GM21528 (cell line): ENCODE measurements at regions not wholly inside any gene's neighbourhood (a gene's known extent, or its start where the extent isn't known, plus 50 kb on each side); places are given as distances from the start of the nearest gene placed in this dataset.

Experiments
- ATAC-seq: cut with Tn5 transposase; IDR thresholded peaks from one replicate; pipeline ENCODE4 v1.9.1; 2021; ENCODE audit warnings: mild to moderate bottlenecking, moderate library complexity; ENCODE audit not compliant: unreplicated experiment, low FRiP score

- no peak for ATAC-seq
Observed at GRCh38 chr3:24033818-24034217, 88.7 kb downstream of the NR1D2 start.

GRCh38 chr3:24034464-24034863, 89.4 kb downstream of the NR1D2 start:
- no peak for ATAC-seq

- ATAC-seq, result no peak
Observed at GRCh38 chr3:24037971-24038370, 92.9 kb downstream of the NR1D2 start.

- no peak for ATAC-seq
Observed at GRCh38 chr3:24040311-24040710, 95.2 kb downstream of the NR1D2 start.

- ATAC-seq, result no peak
Observed at GRCh38 chr3:24042174-24043059, 97.3 kb downstream of the NR1D2 start.

GRCh38 chr3:24043168-24043567, 98.1 kb downstream of the NR1D2 start:
- no peak for ATAC-seq

GRCh38 chr3:24043985-24044384, 98.9 kb downstream of the NR1D2 start:
- ATAC-seq, result no peak

GRCh38 chr3:24046214-24046613, 101.1 kb downstream of the NR1D2 start:
- no peak for ATAC-seq

GRCh38 chr3:24047513-24047912, 102.4 kb downstream of the NR1D2 start:
- peak; percentile 33 for ATAC-seq

GRCh38 chr3:24048843-24049242, 103.8 kb downstream of the NR1D2 start:
- no peak for ATAC-seq

- ATAC-seq, result no peak
Observed at GRCh38 chr3:24052446-24052845, 107.4 kb downstream of the NR1D2 start.

- no peak for ATAC-seq
Observed at GRCh38 chr3:24058940-24059705, 114.0 kb downstream of the NR1D2 start.

- no peak for ATAC-seq
Observed at GRCh38 chr3:24060055-24060454, 115.0 kb downstream of the NR1D2 start.

GRCh38 chr3:24062916-24063315, 117.8 kb downstream of the NR1D2 start:
- ATAC-seq, result no peak
